Smooth muscle cell (in vitro differentiated cells): ENCODE measurements at regions not wholly inside any gene's neighbourhood (a gene's known extent, or its start where the extent isn't known, plus 50 kb on each side); places are given as distances from the start of the nearest gene placed in this dataset.

Source experiments
- DNase-seq: peaks from one replicate; lab custom pipeline; 2025; ENCODE audit not compliant: unreplicated experiment; lab: John Stamatoyannopoulos, UW
- H2AFZ ChIP-seq: fragments of 200-600 bp; sonication (generic); 2 replicates; pipeline ENCODE4 v1.6.0; 2016; ENCODE audit warnings: antibody characterized with exemption, low read depth, mild to moderate bottlenecking
- H3F3A ChIP-seq: fragments of 200-600 bp; sonication (generic); 2 replicates; pipeline ENCODE4 v1.6.0; 2017; ENCODE audit warnings: antibody characterized with exemption, low read depth
- H3K27ac ChIP-seq: fragments of 200-600 bp; sonication (generic); 2 replicates; pipeline ENCODE4 v1.5.1; 2016; ENCODE audit warnings: low read depth, mild to moderate bottlenecking
- H3K27me3 ChIP-seq: fragments of 200-600 bp; sonication (generic); 2 replicates; pipeline ENCODE4 v1.6.1; 2016; ENCODE audit warnings: low read depth, mild to moderate bottlenecking
- H3K36me3 ChIP-seq: fragments of 200-600 bp; sonication (generic); 2 replicates; pipeline ENCODE4 v1.5.1; 2016; ENCODE audit warnings: low read depth
- H3K4me1 ChIP-seq: fragments of 200-600 bp; sonication (generic); 2 replicates; pipeline ENCODE4 v1.5.1; 2016; ENCODE audit warnings: low read depth
- H3K4me2 ChIP-seq: fragments of 200-600 bp; sonication (generic); 2 replicates; pipeline ENCODE4 v1.6.0; 2016; ENCODE audit warnings: mild to moderate bottlenecking
- H3K4me3 ChIP-seq: fragments of 200-600 bp; sonication (generic); 2 replicates; pipeline ENCODE4 v1.5.1; 2016; ENCODE audit warnings: mild to moderate bottlenecking
- H3K79me2 ChIP-seq: fragments of 200-600 bp; sonication (generic); 2 replicates; pipeline ENCODE4 v1.6.0; 2016; ENCODE audit warnings: low read depth, mild to moderate bottlenecking
- H3K9ac ChIP-seq: fragments of 200-600 bp; sonication (generic); 2 replicates; pipeline ENCODE4 v1.6.0; 2016; ENCODE audit warnings: low read depth
- H3K9me3 ChIP-seq: fragments of 200-600 bp; sonication (generic); replicated peaks from 2 replicates; pipeline ENCODE4 v1.5.1; 2016; ENCODE audit warnings: low read depth
- H4K20me1 ChIP-seq: fragments of 200-600 bp; sonication (generic); 2 replicates; pipeline ENCODE4 v1.6.0; 2016; ENCODE audit warnings: low read depth
- WGBS: methylation state at CpG from one replicate; pipeline ENCODE4 v1.1.7; 2016; ENCODE audit warnings: low lambda C conversion rate; 5-methylcytosine and 5-hydroxymethylcytosine counted together
- TF ChIP-seq, protein P1 (sequence below): fragments of 200-600 bp; sonication (generic); IDR thresholded peaks from 2 replicates; pipeline ENCODE4 v1.5.1; 2017; ENCODE audit warnings: borderline replicate concordance, mild to moderate bottlenecking, antibody characterized with exemption; ENCODE audit not compliant: insufficient read depth, poor library complexity, severe bottlenecking

DNA sequence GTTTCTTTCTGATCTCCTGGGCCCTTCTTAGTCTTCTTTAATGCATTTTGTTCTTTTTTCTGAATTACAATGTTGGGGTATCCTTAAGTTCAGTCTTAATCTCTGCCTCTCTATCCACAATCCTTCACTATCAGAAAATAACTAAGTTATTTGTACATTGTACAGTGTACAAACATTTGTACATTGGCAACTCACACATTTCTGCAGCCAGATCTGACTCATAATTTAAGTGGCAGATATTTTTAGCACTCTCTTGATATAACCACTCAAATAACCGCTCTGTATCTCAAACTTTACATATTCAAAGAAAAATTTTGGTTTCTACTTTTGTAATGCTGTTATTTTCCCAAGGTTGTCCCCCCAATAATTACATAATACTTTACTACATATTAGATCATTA is 691.1 kb upstream of the SPRY2 start:
- whole genome bisulfite sequencing = 84% methylated on average over 1 of the region's 1 CpG
- no peak overlapping the region for H3K4me2 ChIP-seq
- no peak overlapping the region for H2AFZ ChIP-seq
- TF ChIP-seq, protein P1, sequence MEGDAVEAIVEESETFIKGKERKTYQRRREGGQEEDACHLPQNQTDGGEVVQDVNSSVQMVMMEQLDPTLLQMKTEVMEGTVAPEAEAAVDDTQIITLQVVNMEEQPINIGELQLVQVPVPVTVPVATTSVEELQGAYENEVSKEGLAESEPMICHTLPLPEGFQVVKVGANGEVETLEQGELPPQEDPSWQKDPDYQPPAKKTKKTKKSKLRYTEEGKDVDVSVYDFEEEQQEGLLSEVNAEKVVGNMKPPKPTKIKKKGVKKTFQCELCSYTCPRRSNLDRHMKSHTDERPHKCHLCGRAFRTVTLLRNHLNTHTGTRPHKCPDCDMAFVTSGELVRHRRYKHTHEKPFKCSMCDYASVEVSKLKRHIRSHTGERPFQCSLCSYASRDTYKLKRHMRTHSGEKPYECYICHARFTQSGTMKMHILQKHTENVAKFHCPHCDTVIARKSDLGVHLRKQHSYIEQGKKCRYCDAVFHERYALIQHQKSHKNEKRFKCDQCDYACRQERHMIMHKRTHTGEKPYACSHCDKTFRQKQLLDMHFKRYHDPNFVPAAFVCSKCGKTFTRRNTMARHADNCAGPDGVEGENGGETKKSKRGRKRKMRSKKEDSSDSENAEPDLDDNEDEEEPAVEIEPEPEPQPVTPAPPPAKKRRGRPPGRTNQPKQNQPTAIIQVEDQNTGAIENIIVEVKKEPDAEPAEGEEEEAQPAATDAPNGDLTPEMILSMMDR = no peak
- no peaks in the 10 kb centered on the region for H3K27me3 ChIP-seq
- H3K4me3 ChIP-seq = no peak overlapping the region
- no peaks in the 10 kb centered on the region for H3K9me3 ChIP-seq
- DNase-seq = no peak
- H3F3A ChIP-seq = no peaks in the 10 kb centered on the region
- H3K27ac ChIP-seq = no peak overlapping the region
- no peaks in the 10 kb centered on the region for H3K36me3 ChIP-seq
- no peaks in the 10 kb centered on the region for H3K79me2 ChIP-seq
- H4K20me1 ChIP-seq = no peaks in the 10 kb centered on the region
- H3K9ac ChIP-seq = no peak overlapping the region
- no peaks in the 10 kb centered on the region for H3K4me1 ChIP-seq

DNA sequence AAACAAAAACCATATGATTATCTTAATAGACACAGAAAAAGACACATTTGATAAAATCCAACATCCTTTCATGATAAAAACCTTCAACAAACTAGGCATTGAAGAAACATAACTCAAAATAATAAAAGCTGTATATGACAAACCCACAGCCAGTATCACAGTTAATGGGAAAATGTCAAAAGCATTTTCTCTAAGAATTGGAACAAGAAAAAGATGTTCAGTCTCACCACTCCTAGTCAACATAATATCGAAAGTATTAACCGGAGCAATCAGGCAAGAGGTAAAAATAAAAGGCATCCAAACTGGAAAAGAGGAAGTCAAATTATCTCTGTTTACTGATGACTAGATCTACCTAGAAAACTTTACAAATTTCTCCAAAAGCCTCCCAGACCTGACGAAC is 684.2 kb upstream of the SPRY2 start:
- Histone ChIP-seq H3K9me3 (no peaks in the 10 kb centered on the region), H3K4me1 (no peaks in the 10 kb centered on the region), H4K20me1 (no peaks in the 10 kb centered on the region), H2AFZ (no peak overlapping the region), H3K27me3 (no peaks in the 10 kb centered on the region), H3K4me2 (no peak overlapping the region), H3F3A (no peaks in the 10 kb centered on the region), H3K9ac (no peak overlapping the region), H3K4me3 (no peak overlapping the region), H3K79me2 (no peaks in the 10 kb centered on the region), H3K27ac (no peak overlapping the region), H3K36me3 (no peaks in the 10 kb centered on the region)
- 87% methylated on average over 3 of the region's 3 CpGs for WGBS
- TF ChIP-seq, protein P1 = no peak
- no peak for DNase-seq

GRCh38 chr13:81021284-81021840 is 680.4 kb upstream of the SPRY2 start:
- no peak overlapping the region for H3K4me2 ChIP-seq
- H2AFZ ChIP-seq = no peak overlapping the region
- no peaks in the 10 kb centered on the region for H3K9me3 ChIP-seq
- no peaks in the 10 kb centered on the region for H4K20me1 ChIP-seq
- TF ChIP-seq, protein P1 = no peak
- H3K4me1 ChIP-seq = no peaks in the 10 kb centered on the region
- no peaks in the 10 kb centered on the region for H3K27me3 ChIP-seq
- no peak overlapping the region for H3K4me3 ChIP-seq
- no peaks in the 10 kb centered on the region for H3F3A ChIP-seq
- H3K9ac ChIP-seq = no peak overlapping the region
- H3K79me2 ChIP-seq = no peaks in the 10 kb centered on the region
- WGBS = 85% methylated on average over 5 of the region's 5 CpGs
- DNase-seq = no peak
- no peaks in the 10 kb centered on the region for H3K36me3 ChIP-seq
- no peak overlapping the region for H3K27ac ChIP-seq

- H3F3A ChIP-seq = no peaks in the 10 kb centered on the region
- no peak overlapping the region for H3K9ac ChIP-seq
- H3K36me3 ChIP-seq = no peaks in the 10 kb centered on the region
- H3K9me3 ChIP-seq = peaks cover 3% of the 10 kb centered on the region
- H3K27me3 ChIP-seq = no peaks in the 10 kb centered on the region
- TF ChIP-seq, protein P1 = no peak
- H3K4me3 ChIP-seq = no peak overlapping the region
- H3K4me1 ChIP-seq = no peaks in the 10 kb centered on the region
- H3K79me2 ChIP-seq = no peaks in the 10 kb centered on the region
- no peak for DNase-seq
- no peak overlapping the region for H3K27ac ChIP-seq
- H2AFZ ChIP-seq = no peak overlapping the region
- H3K4me2 ChIP-seq = no peak overlapping the region
- 88% methylated on average over 2 of the region's 2 CpGs for WGBS
- no peaks in the 10 kb centered on the region for H4K20me1 ChIP-seq
Observed at GRCh38 chr13:81020010-81020409, 679.1 kb upstream of the SPRY2 start.
